A673 (cell line): ENCODE measurements at regions not wholly inside any gene's neighbourhood (a gene's known extent, or its start where the extent isn't known, plus 50 kb on each side); places are given as distances from the start of the nearest gene placed in this dataset.

Experiments
- BruUV-seq: library from RNA; stranded (reverse); fragments of 400-500 nt; replicated peaks from 2 replicates; lab custom pipeline; 2021; lab: Mats Ljungman, UMichigan
- CTCF ChIA-PET: fragments of 300-600 bp; sonication (Branson Sonifier 250); formaldehyde crosslinking; loops from one replicate; lab custom pipeline; 2022; ENCODE audit warnings: antibody characterized with exemption; lab: Charles Lee
- POLR2A ChIA-PET: fragments of 300-600 bp; sonication (Branson Sonifier 250); formaldehyde crosslinking; loops from one replicate; lab custom pipeline; 2022; ENCODE audit warnings: antibody characterized with exemption; ENCODE audit not compliant: low non-redundant PET; lab: Charles Lee
- DNase-seq: peaks from one replicate; pipeline ENCODE4 v3.0.0-alpha.2; 2015; ENCODE audit warnings: low spot score
- H3K27ac ChIP-seq: fragments of 200-600 bp; sonication (generic); 2 replicates; pipeline ENCODE4 v1.5.1; 2016; ENCODE audit warnings: mixed run types, low read depth, mild to moderate bottlenecking, mixed read lengths, antibody characterized with exemption, low read length; ENCODE audit not compliant: poor library complexity, severe bottlenecking
- H3K27me3 ChIP-seq: fragments of 200-600 bp; sonication (generic); replicated peaks from 2 replicates; pipeline ENCODE4 v1.6.1; 2017; ENCODE audit warnings: mixed run types, low read depth, mild to moderate bottlenecking, mixed read lengths, antibody characterized with exemption, low read length; ENCODE audit not compliant: insufficient read depth, poor library complexity
- H3K36me3 ChIP-seq: fragments of 200-600 bp; sonication (generic); 2 replicates; pipeline ENCODE4 v1.6.1; 2016; ENCODE audit warnings: mixed run types, mild to moderate bottlenecking, mixed read lengths, antibody characterized with exemption, low read length; ENCODE audit not compliant: insufficient read depth, poor library complexity, severe bottlenecking
- H3K4me1 ChIP-seq: fragments of 200-600 bp; sonication (generic); 2 replicates; pipeline ENCODE4 v1.6.1; 2017; ENCODE audit warnings: mixed run types, mild to moderate bottlenecking, mixed read lengths, antibody characterized with exemption, low read length; ENCODE audit not compliant: insufficient read depth, poor library complexity, severe bottlenecking
- H3K4me3 ChIP-seq: fragments of 200-600 bp; sonication (generic); 2 replicates; pipeline ENCODE4 v1.5.1; 2016; ENCODE audit warnings: low read depth, mixed run types, mild to moderate bottlenecking, mixed read lengths, low read length; ENCODE audit not compliant: poor library complexity, severe bottlenecking
- H3K9me3 ChIP-seq: fragments of 200-600 bp; sonication (generic); 2 replicates; pipeline ENCODE4 v1.6.1; 2016; ENCODE audit warnings: mixed run types, low read depth, mild to moderate bottlenecking, mixed read lengths, antibody characterized with exemption, low read length; ENCODE audit not compliant: poor library complexity, severe bottlenecking
- CTCF ChIP-seq: fragments of 300-800, 200-600 bp; sonication (generic); conservative IDR thresholded peaks from 2 replicates; pipeline ENCODE4 v1.5.1; 2017; ENCODE audit warnings: low read depth, mild to moderate bottlenecking, antibody characterized with exemption, low read length, moderate library complexity, mixed read lengths
- EZH2 ChIP-seq: fragments of 200-600 bp; sonication (generic); IDR thresholded peaks from 2 replicates; pipeline ENCODE4 v1.6.1; 2017; ENCODE audit warnings: borderline replicate concordance, low read depth, mild to moderate bottlenecking, mixed read lengths, antibody characterized with exemption, low read length; ENCODE audit not compliant: poor library complexity, severe bottlenecking
- intact Hi-C: fragments of 100-400 bp; cut with micrococcal nuclease; formaldehyde crosslinking; loops from one replicate; pipeline ENCODE4 v1.10.0; 2022; ENCODE audit not compliant: unreplicated experiment

DNA sequence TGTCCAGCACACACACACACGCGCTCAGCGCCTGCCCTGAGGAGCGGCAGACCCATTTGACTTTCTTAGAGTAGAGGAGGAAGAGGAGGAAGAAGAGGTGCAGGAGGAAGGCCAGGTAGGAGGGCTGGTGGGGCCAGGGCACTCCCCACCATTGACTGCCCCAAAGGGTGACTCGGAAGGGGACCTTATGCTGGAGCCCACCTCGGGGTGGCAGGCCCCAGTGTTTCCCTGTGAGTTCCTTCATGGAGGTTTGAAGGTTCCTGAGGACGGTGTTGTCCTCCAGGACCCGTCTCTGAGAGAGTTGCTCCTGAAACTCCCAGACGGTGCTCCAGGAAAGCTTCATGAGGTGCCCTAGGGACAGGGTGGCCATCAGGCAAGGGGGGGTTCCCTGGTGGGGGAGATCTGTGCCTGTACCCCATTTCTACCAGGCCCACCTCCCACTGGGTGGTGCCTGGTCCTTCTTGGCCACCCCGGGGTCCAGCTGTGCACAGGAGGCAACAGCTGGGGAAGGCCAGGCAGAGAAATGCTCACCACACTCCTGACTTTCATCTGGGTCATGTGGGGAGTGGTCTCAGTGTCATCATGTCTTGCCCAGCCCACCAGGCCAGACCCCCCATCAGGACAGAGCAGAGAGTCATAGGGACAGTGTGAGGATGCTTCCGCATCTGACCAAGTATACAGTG lies 89.5 kb downstream of the TNFRSF13B start:
- Histone ChIP-seq H3K4me3 (no peak overlapping the region), H3K9me3 (peaks cover 6% of the 10 kb centered on the region), H3K27me3 (no peaks in the 10 kb centered on the region), H3K4me1 (no peaks in the 10 kb centered on the region), H3K27ac (no peak overlapping the region), H3K36me3 (no peaks in the 10 kb centered on the region)
- intact Hi-C loops = no loop called here
- BruUV-seq = no TSS peak
- ChIA-PET CTCF (no interaction called here), POLR2A (no interaction called here)
- no peak for TF ChIP-seq EZH2
- TF ChIP-seq CTCF = no peak
- no peak for DNase-seq

- ChIA-PET POLR2A (no interaction called here), CTCF (no interaction called here)
- Histone ChIP-seq H3K27me3 (no peaks in the 10 kb centered on the region), H3K4me3 (no peak overlapping the region), H3K36me3 (no peaks in the 10 kb centered on the region), H3K9me3 (peaks cover 8% of the 10 kb centered on the region), H3K4me1 (no peaks in the 10 kb centered on the region), H3K27ac (no peak overlapping the region)
- DNase-seq = no peak
- no peak for TF ChIP-seq EZH2
- TF ChIP-seq CTCF = no peak
- no TSS peak for BruUV-seq
- intact Hi-C loops = no loop called here
Observed at GRCh38 chr17:16881239-16881924, 90.5 kb downstream of the TNFRSF13B start.

GRCh38 chr17:16880843-16881230 lies 91.1 kb downstream of the TNFRSF13B start:
- H3K27me3 ChIP-seq = no peaks in the 10 kb centered on the region
- no peak for DNase-seq
- H3K9me3 ChIP-seq = peaks cover 8% of the 10 kb centered on the region
- no peak overlapping the region for H3K27ac ChIP-seq
- intact Hi-C loops = no loop called here
- H3K36me3 ChIP-seq = no peaks in the 10 kb centered on the region
- H3K4me1 ChIP-seq = no peaks in the 10 kb centered on the region
- no peak overlapping the region for H3K4me3 ChIP-seq
- TF ChIP-seq EZH2 (no peak), CTCF (no peak)
- POLR2A ChIA-PET = no interaction called here
- no TSS peak for BruUV-seq
- CTCF ChIA-PET = no interaction called here
